Type B pancreatic cell (in vitro differentiated cells): ENCODE measurements at regions not wholly inside any gene's neighbourhood (a gene's known extent, or its start where the extent isn't known, plus 50 kb on each side); places are given as distances from the start of the nearest gene placed in this dataset.

Experiments
- DNase-seq: peaks from one replicate; pipeline ENCODE4 v3.0.0; 2021; ENCODE audit warnings: mixed read lengths; ENCODE audit not compliant: unreplicated experiment; ENCODE audit errors: extremely low spot score
- H3K27ac Mint-ChIP-seq: 2 replicates; pipeline ENCODE4 v1.8.0; 2021; ENCODE audit warnings: mild to moderate bottlenecking, mixed read lengths
- H3K27me3 Mint-ChIP-seq: 2 replicates; pipeline ENCODE4 v1.8.0; 2021; ENCODE audit warnings: mixed read lengths
- H3K36me3 Mint-ChIP-seq: 2 replicates; pipeline ENCODE4 v1.8.0; 2021; ENCODE audit warnings: mixed read lengths
- H3K4me1 Mint-ChIP-seq: one replicate; pipeline ENCODE4 v1.8.0; 2021; ENCODE audit warnings: mixed read lengths; ENCODE audit not compliant: unreplicated experiment
- H3K4me3 Mint-ChIP-seq: 2 replicates; pipeline ENCODE4 v1.8.0; 2021; ENCODE audit warnings: mild to moderate bottlenecking, mixed read lengths
- H3K9me3 Mint-ChIP-seq: 2 replicates; pipeline ENCODE4 v1.8.0; 2021; ENCODE audit warnings: mixed read lengths
- TF ChIP-seq, protein P1 (sequence below): fragments of 200-600 bp; sonication (generic); conservative IDR thresholded peaks from 2 replicates; pipeline ENCODE4 v1.5.0; 2021; ENCODE audit warnings: antibody characterized with exemption, mild to moderate bottlenecking

GRCh38 chr5:4845221-4845620 is 294.9 kb upstream of the ADAMTS16 start:
- H3K27me3 Mint-ChIP-seq, result no peaks in the 10 kb centered on the region
- no peaks in the 10 kb centered on the region for H3K36me3 Mint-ChIP-seq

GRCh38 chr5:4847766-4848165 is 292.4 kb upstream of the ADAMTS16 start:
- H3K9me3 Mint-ChIP-seq, result no peaks in the 10 kb centered on the region
- no peak for DNase-seq
- H3K36me3 Mint-ChIP-seq, result no peaks in the 10 kb centered on the region
- no peak overlapping the region for H3K4me3 Mint-ChIP-seq
- H3K27me3 Mint-ChIP-seq, result no peaks in the 10 kb centered on the region
- TF ChIP-seq, protein P1, sequence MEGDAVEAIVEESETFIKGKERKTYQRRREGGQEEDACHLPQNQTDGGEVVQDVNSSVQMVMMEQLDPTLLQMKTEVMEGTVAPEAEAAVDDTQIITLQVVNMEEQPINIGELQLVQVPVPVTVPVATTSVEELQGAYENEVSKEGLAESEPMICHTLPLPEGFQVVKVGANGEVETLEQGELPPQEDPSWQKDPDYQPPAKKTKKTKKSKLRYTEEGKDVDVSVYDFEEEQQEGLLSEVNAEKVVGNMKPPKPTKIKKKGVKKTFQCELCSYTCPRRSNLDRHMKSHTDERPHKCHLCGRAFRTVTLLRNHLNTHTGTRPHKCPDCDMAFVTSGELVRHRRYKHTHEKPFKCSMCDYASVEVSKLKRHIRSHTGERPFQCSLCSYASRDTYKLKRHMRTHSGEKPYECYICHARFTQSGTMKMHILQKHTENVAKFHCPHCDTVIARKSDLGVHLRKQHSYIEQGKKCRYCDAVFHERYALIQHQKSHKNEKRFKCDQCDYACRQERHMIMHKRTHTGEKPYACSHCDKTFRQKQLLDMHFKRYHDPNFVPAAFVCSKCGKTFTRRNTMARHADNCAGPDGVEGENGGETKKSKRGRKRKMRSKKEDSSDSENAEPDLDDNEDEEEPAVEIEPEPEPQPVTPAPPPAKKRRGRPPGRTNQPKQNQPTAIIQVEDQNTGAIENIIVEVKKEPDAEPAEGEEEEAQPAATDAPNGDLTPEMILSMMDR, result no peak
- H3K27ac Mint-ChIP-seq, result no peak overlapping the region
- no peaks in the 10 kb centered on the region for H3K4me1 Mint-ChIP-seq

More at GRCh38 chr5:4845221-4845620, 294.9 kb upstream of the ADAMTS16 start:
- Mint-ChIP-seq H3K9me3 (no peaks in the 10 kb centered on the region), H3K4me1 (no peaks in the 10 kb centered on the region), H3K4me3 (no peak overlapping the region), H3K27ac (no peak overlapping the region)
- TF ChIP-seq, protein P1, result no peak
- no peak for DNase-seq

GRCh38 chr5:4855036-4855435 is 285.1 kb upstream of the ADAMTS16 start:
- Mint-ChIP-seq H3K4me1 (no peaks in the 10 kb centered on the region), H3K27ac (no peak overlapping the region), H3K9me3 (peaks cover 4% of the 10 kb centered on the region), H3K4me3 (no peak overlapping the region), H3K27me3 (peaks cover 12% of the 10 kb centered on the region), H3K36me3 (no peaks in the 10 kb centered on the region)
- TF ChIP-seq, protein P1, result no peak
- DNase-seq, result no peak

GRCh38 chr5:4855880-4856279 is 284.2 kb upstream of the ADAMTS16 start:
- Mint-ChIP-seq H3K4me1 (no peaks in the 10 kb centered on the region), H3K36me3 (no peaks in the 10 kb centered on the region), H3K4me3 (no peak overlapping the region), H3K27me3 (peaks cover 12% of the 10 kb centered on the region), H3K27ac (no peak overlapping the region), H3K9me3 (peaks cover 4% of the 10 kb centered on the region)
- no peak for DNase-seq
- TF ChIP-seq, protein P1, result no peak

- H3K9me3 Mint-ChIP-seq, result peaks cover 4% of the 10 kb centered on the region
- TF ChIP-seq, protein P1, result no peak
- H3K36me3 Mint-ChIP-seq, result no peaks in the 10 kb centered on the region
- DNase-seq, result no peak
- H3K4me1 Mint-ChIP-seq, result no peaks in the 10 kb centered on the region
- no peak overlapping the region for H3K4me3 Mint-ChIP-seq
- peaks cover 12% of the 10 kb centered on the region for H3K27me3 Mint-ChIP-seq
- no peak overlapping the region for H3K27ac Mint-ChIP-seq
Measured at GRCh38 chr5:4857761-4858160, 282.4 kb upstream of the ADAMTS16 start.
